ENCODE measurements at regions not wholly inside any gene's neighbourhood (a gene's known extent, or its start where the extent isn't known, plus 50 kb on each side); places are given as distances from the start of the nearest gene placed in this dataset.
"Not testable (repeated sequence)": the region's sequence is repeated elsewhere in the genome, so short reads cannot be mapped to it uniquely, and the experiment has no call there.

DNA sequence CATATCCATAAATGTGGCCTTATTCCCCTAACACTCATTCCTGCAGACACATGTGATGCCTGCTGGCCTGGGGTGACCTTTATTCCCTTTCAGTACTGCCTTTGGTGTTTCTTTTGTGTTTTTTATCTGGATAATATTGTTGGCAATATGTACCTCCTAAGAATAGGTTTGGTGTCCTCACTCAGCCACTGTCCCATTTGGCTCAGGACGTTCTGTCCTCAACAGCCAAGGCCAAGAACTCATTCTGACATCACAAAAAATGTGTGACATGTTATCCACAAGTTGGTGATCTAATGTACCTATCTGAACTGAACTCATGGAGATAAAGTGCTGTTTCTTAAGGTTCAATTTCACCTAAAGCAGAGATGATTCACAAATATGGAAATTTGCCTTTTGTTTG lies 142.9 kb upstream of the GRAMD2B start:
- no peak for TF ChIP-seq POLR2A (IDR thresholded peaks at IDR 0.05)
- TF ChIP-seq, protein P1, sequence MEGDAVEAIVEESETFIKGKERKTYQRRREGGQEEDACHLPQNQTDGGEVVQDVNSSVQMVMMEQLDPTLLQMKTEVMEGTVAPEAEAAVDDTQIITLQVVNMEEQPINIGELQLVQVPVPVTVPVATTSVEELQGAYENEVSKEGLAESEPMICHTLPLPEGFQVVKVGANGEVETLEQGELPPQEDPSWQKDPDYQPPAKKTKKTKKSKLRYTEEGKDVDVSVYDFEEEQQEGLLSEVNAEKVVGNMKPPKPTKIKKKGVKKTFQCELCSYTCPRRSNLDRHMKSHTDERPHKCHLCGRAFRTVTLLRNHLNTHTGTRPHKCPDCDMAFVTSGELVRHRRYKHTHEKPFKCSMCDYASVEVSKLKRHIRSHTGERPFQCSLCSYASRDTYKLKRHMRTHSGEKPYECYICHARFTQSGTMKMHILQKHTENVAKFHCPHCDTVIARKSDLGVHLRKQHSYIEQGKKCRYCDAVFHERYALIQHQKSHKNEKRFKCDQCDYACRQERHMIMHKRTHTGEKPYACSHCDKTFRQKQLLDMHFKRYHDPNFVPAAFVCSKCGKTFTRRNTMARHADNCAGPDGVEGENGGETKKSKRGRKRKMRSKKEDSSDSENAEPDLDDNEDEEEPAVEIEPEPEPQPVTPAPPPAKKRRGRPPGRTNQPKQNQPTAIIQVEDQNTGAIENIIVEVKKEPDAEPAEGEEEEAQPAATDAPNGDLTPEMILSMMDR (IDR thresholded peaks at IDR 0.05), result no peak
- peak; percentile 94 to 97 (median 96) for ATAC-seq
- DNase-seq, result peak in 3 of 5 donors; percentile 21 to 73 (median 27)
- WGBS, 4 donors, result 27 to 50% (median 35%) methylated on average over 1 of the region's 1 CpG
- H3K4me1 ChIP-seq, result peaks cover 0 to 12% (median 0%) of the 10 kb centered on the region in 12 donors
- no peaks in the 10 kb centered on the region for H3K9me3 ChIP-seq
- no peaks in the 10 kb centered on the region for H3K27me3 ChIP-seq
- H3K27ac ChIP-seq, result peak overlapping the region in 4 of 12 donors; percentile 31 to 50 (median 41)
- intact Hi-C loops (cut with DNase I), result no loop called here
- H3K36me3 ChIP-seq, result no peaks in the 10 kb centered on the region
- no peak overlapping the region for H3K4me3 ChIP-seq

DNA sequence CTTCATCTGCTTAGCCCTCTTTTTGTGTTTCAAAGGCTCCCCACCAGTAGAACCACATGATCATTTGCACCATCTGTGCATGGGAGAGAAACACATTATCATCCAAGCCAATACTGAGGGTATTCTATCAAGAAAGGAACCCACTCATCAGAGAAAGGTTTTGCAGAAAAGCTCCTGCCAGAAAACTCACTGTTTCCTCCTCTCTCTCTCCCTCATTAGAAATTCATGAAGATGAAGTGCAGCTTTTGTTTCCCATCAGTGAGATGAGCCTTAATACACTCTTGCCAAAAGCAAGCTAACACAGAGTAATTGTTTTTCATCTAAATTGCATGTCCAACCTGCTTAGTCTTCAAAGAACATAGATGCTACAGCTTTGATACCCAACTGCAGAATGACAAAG lies 142.4 kb upstream of the GRAMD2B start:
- intact Hi-C loops (cut with DNase I), result no loop called here
- no peak for ATAC-seq
- TF ChIP-seq, protein P1 (IDR thresholded peaks at IDR 0.05), result no peak
- no peak for TF ChIP-seq POLR2A (IDR thresholded peaks at IDR 0.05)
- Histone ChIP-seq H3K27me3 (no peaks in the 10 kb centered on the region), H3K9me3 (no peaks in the 10 kb centered on the region), H3K27ac (peak overlapping the region in 3 of 12 donors; percentile 41 to 50 (median 41)), H3K36me3 (no peaks in the 10 kb centered on the region), H3K4me1 (peaks cover 0 to 12% (median 0%) of the 10 kb centered on the region in 12 donors), H3K4me3 (no peak overlapping the region)
- no peak for DNase-seq

DNA sequence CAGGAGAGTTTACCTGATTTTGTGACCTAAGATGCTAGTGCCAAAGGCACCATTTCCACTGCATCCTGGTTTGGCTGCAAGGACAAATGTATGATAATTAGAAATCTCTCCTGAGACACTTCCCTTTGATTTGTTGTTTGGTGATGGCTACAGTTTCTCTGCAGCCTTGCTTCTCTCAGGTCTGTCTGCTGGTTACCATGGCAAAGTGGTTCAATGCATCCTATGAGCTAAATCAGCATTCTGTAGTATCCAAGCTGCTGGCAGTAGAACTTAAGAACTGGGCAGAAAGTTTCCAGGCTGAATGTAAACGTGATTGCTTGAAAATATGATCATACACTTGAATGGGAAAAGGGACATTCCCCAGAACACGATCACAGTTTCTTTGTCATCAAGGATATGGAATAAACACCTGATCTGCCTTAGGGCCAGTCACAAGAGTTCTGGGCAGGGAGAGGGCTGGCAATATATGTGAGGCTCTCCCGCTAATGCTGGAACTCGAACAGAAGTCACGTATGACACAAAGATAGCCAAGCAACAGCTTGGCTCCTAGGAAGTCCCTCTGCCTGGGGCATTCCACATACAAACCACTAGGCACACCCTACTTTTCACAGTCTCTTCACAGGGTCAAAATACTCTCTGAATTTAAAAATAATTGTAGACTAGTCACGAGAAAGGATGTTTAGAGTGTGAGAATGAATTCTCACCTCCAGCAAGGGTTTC lies 138.1 kb upstream of the GRAMD2B start:
- ATAC-seq (peak in 2 of 4 donors; percentile 12 to 24), DNase-seq (no peak)
- Histone ChIP-seq H3K27me3 (no peaks in the 10 kb centered on the region), H3K9me3 (no peaks in the 10 kb centered on the region), H3K4me3 (no peak overlapping the region), H3K27ac (no peak overlapping the region), H3K36me3 (no peaks in the 10 kb centered on the region), H3K4me1 (peaks cover 0 to 5% (median 0%) of the 10 kb centered on the region in 12 donors)
- intact Hi-C loops (cut with DNase I), result no loop called here
- WGBS, 4 donors, result 82 to 87% (median 83%) methylated on average over 6 of the region's 6 CpGs
- no peak for TF ChIP-seq POLR2A (IDR thresholded peaks at IDR 0.05)
- TF ChIP-seq, protein P1 (IDR thresholded peaks at IDR 0.05), result no peak

DNA sequence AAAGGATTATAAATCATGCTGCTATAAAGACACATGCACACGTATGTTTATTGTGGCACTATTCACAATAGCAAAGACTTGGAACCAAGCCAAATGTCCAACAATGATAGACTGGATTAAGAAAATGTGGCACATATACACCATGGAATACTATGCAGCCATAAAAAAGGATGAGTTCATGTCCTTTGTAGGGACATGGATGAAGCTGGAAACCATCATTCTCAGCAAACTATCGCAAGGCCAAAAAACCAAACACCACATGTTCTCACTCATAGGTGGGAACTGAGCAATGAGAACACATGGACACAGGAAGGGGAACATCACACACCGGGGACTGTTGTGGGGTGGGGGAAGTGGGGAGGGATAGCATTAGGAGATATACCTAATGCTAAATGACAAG lies 127.1 kb upstream of the GRAMD2B start:
- DNase-seq; H3K36me3 ChIP-seq; H3K4me3 ChIP-seq; H3K27me3 ChIP-seq; H3K4me1 ChIP-seq; H3K27ac ChIP-seq; ATAC-seq; intact Hi-C loops (cut with DNase I); H3K9me3 ChIP-seq: not testable (repeated sequence)
- 87 to 100% (median 95%) methylated on average over 2 to 3 of the region's 3 CpGs for WGBS, 4 donors

DNA sequence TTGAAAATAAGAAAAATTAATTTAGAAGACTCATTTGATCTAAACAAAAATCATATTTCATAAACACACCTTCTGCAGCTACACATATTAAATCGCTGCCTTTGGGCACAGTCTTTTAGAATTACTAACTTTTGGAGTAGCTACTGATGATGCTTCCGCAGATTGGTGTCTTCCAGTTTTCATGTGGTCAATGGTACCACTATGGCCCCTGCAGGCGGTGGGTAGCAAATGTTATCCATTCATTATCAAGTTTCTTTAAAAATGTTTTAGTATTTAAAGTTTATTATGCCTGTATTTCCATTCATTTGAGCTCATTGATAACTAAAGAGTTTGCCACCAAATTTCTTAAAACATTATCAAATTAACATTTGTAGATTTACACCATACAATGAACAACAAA lies 122.9 kb upstream of the GRAMD2B start:
- Histone ChIP-seq H3K27me3 (no peaks in the 10 kb centered on the region), H3K36me3 (no peaks in the 10 kb centered on the region), H3K27ac (no peak overlapping the region), H3K9me3 (peaks cover 0 to 16% (median 0%) of the 10 kb centered on the region in 12 donors), H3K4me3 (no peak overlapping the region), H3K4me1 (no peaks in the 10 kb centered on the region)
- ATAC-seq (no peak), DNase-seq (no peak)
- intact Hi-C loops (cut with DNase I), result no loop called here
- TF ChIP-seq, protein P1 (IDR thresholded peaks at IDR 0.05), result peak in 2 of 12 donors; percentile 10 to 11
- TF ChIP-seq POLR2A (IDR thresholded peaks at IDR 0.05), result no peak
- WGBS, 4 donors, result 91 to 93% (median 92%) methylated on average over 3 of the region's 3 CpGs
